ENCODE measurements at regions not wholly inside any gene's neighbourhood (a gene's known extent, or its start where the extent isn't known, plus 50 kb on each side); places are given as distances from the start of the nearest gene placed in this dataset.
A peak's percentile ranks its signal among the peaks of the same experiment; 100 is the strongest.

- DNase-seq (ENCODE audit: low read depth in 3 of 3, low spot score in 1 of 3): no peak
These were observed 218.6 kb upstream of the ASIC2 start for GRCh38 chr17:33511670-33512069.

DNA sequence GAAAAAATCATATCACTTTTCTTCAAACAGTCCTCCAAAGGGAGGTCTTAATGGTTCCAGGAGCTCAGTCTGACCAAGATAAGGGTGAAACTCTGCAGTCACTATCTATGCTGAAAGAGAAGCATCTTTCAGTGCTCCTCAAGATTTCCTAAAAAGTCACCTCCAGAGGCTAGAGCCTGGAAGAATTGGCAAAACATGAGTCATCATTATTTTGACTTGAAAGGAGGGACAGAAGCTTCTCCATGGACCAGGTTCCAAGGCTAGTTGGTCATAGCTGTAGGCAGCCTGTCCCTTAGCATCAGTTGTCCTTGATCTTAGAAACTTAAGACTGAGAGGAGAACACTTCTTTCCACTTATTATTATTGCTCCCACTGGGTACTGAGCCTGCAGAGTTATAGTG is 219.0 kb upstream of the ASIC2 start:
- no peak for DNase-seq (ENCODE audit: low read depth in 3 of 3, low spot score in 1 of 3)

GRCh38 chr17:33513769-33514168 is 220.7 kb upstream of the ASIC2 start:
- no peak for DNase-seq (ENCODE audit: low read depth in 3 of 3, low spot score in 1 of 3)

DNA sequence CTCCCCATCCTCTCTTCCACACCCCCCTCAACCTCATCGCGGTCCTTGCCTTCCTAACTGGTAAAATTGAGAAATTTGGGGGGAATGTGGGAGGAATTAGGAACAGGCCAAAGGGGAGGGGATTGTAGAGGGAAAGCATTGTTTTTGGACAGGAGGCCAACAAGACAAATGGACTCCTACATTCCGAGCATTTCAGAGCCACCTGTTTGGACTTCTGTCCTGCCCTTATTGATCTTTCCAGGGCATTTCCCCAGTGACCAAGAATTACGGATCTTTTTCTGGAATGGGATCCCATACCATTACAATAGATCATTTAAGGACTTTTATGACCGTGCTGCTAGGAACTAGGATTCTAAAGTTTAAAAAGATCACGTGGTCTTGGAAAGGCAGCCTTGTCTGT is 221.3 kb upstream of the ASIC2 start:
- no peak for DNase-seq (ENCODE audit: low read depth in 3 of 3, low spot score in 1 of 3)

DNA sequence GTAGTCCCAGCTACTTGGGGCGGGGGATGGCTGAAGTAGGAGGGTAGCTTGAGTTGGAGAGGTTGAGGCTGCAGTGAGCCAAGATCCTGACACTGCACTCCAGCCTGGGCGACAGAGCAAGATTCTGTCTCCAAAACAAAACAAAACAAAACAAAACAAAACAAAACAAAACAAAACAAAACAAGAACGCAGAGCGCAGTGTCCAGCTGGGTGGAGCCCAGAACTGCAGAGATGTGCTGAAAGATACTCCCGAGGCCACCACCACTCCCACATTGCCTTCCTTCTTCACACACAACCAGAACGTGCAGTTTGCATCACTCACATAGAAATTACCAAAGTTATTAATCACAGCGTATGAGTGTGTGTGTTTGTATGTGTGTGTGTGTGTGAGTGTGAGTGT is 222.9 kb upstream of the ASIC2 start:
- DNase-seq (ENCODE audit: low read depth in 3 of 3, low spot score in 1 of 3): no peak

- DNase-seq (ENCODE audit: low read depth in 3 of 3, low spot score in 1 of 3): no peak
These were observed 223.6 kb upstream of the ASIC2 start for GRCh38 chr17:33516645-33517044.

DNA sequence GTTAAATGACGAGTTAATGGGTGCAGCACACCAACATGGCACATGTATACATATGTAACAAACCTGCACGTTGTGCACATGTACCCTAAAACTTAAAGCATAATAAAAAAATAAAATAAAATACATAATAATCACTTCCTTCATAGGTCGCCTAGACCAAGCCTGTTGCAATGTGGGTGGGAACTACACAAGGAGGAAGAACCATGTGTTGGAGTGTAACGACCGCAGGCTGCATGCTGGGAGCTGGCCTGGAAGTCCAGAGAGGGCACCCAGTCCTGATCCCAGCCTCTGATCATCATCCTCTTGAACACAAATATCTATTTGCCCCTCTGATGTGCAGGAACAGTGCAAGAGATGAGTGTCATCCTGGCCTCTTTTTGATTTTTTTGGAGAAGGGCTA is 224.7 kb upstream of the ASIC2 start:
- no peak for DNase-seq (ENCODE audit: low read depth in 3 of 3, low spot score in 1 of 3)

DNA sequence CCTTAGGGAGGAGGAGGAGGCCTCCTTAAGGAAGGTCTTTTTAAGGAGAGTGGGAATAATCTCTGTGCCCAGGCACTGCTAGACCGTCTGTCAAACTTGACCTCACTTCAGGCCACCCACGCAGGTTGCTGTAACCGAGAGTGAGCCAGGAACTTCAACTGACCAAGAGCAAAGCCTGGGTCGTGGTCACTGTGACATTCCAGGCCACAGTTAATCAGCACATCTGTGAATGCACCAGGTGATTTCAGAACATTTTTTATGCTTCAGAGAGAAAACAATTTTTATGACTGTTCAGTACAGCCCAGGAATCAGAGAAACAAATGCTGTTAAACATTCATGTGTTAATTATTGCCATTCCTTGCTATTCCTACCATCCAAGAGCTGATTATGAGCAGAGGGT is 226.6 kb upstream of the ASIC2 start:
- DNase-seq (ENCODE audit: low read depth in 3 of 3, low spot score in 1 of 3): no peak

- DNase-seq (ENCODE audit: low read depth in 3 of 3, low spot score in 1 of 3): peak in 1 of 3 donors; percentile 37
These were observed 227.6 kb upstream of the ASIC2 start for GRCh38 chr17:33520426-33521330.

- DNase-seq (ENCODE audit: low read depth in 3 of 3, low spot score in 1 of 3): no peak
These were observed 228.7 kb upstream of the ASIC2 start for GRCh38 chr17:33521784-33522183.

DNA sequence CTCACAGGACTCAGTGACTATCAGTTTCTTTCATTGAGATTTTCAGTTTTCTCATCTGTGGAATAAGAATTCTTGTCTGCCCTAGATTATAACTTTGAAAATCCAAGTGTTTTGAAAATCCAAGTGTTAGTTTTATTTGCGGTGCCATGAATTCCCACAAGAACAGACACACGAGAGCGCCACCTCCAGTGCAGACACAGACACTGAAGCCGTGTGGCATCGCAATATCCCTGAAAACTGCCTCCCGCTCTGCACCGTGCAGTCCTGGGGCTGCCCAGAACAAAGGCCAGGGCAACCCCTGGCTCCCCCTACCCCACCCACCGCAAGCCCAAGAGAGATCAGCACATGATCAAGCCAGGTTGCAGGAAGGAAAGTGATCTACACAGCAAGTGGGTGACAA is 229.5 kb upstream of the ASIC2 start:
- DNase-seq (ENCODE audit: low read depth in 3 of 3, low spot score in 1 of 3): no peak

DNA sequence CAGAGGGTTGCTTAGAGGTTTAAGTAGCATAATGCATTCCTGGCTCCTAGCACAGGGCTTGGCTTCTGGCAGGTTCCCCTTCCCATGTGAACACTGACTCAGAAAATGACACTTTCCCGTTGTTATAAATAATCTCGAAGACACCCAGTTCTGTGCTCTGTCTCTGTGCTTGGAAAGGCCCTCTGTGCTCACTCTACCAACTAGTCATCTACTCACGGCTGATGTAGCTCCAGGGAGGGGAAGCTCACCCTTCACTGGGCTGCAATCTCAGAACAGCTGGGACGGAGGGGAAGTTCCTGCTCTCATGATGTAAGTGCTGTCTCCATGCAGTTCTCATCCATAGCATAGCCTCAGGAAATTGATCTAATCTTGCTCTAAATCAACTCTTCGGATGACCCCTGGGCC is 230.5 kb upstream of the ASIC2 start:
- no peak for DNase-seq (ENCODE audit: low read depth in 3 of 3, low spot score in 1 of 3)

DNA sequence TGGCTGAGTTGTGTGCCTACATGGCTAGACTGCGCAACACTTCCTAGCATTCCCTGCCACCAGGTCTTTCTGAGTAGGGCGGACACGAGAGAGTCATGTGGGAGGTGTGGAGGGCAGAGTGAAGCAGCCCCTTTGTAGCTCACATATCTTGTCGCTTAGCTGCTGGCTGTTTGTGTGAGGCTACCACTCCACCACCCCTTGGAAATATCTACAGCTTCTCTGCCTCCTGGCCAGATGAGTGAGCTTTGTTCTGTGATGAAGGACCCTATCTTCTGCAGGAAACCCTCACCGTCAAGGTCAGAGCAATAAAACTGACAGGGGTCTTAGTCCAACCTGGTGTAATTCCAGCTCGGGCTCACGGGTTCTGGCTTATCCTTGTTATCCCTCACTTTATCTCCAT is 232.1 kb upstream of the ASIC2 start:
- no peak for DNase-seq (ENCODE audit: low read depth in 3 of 3, low spot score in 1 of 3)

DNA sequence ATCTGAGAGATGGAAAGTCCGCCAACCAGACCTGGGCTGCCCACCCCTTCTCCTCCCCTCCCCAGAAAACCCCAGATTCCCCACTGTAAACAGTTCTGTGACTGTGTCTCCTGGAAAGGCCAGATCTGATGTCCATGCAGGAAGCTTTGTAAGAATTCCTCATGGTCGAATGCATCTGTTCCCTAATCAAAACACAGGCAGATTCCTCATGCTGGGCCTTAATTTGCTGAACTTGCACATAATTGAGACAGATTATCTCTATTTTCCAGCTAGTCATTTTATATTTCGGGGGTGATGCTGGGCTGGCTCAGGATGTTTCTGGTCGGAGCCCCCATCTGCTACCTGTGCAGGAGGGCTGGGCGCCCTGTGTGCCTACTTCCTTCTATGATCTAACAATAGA is 233.6 kb upstream of the ASIC2 start:
- no peak for DNase-seq (ENCODE audit: low read depth in 3 of 3, low spot score in 1 of 3)

- DNase-seq (ENCODE audit: low read depth in 3 of 3, low spot score in 1 of 3): no peak
These were observed 234.2 kb upstream of the ASIC2 start for GRCh38 chr17:33527290-33527689.

GRCh38 chr17:33528846-33529245 is 235.8 kb upstream of the ASIC2 start:
- no peak for DNase-seq (ENCODE audit: low read depth in 3 of 3, low spot score in 1 of 3)

DNA sequence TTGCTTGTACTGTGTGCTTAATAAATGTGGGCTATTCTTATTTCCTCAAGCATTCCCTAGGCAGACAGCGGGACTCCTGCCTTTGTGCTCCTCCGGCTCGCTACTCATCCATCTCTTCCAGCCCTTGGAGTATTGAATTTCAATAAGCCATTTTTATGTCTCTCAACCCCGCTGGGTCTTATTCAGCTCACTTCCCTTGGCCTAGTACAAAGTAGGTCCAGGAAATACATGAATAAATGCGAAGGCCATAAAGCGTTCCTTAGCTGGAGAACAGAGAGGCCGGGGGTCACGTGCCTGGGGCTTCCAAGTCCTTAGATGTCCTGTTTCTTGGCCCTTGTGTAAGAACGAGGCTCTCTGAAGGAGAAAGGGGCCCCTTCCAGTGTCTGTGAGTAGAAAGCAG is 236.7 kb upstream of the ASIC2 start:
- no peak for DNase-seq (ENCODE audit: low read depth in 3 of 3, low spot score in 1 of 3)

- no peak for DNase-seq (ENCODE audit: low read depth in 3 of 3, low spot score in 1 of 3)
These were observed 238.2 kb upstream of the ASIC2 start for GRCh38 chr17:33531311-33531710.

DNA sequence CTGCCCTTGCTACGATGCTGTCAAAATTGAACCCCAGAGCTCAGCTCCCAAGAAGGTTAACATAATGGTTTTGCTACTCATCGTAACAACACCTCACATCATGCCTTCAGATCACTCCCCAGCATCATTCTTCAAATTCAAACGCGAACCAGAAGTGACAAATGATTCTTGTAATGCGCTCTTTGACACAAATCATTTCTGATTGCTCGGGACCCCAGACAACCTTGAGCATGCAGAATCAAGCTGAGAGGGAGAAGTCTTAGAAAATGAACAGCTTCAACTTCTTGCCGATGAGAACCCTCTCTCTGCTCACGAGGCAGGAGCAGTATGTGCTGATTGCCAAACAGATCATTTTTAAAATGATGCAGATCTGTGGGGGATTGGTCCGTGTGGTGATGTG is 241.0 kb upstream of the ASIC2 start:
- DNase-seq (ENCODE audit: low read depth in 3 of 3, low spot score in 1 of 3): no peak

GRCh38 chr17:33545124-33545523 is 252.0 kb upstream of the ASIC2 start:
- no peak for DNase-seq (ENCODE audit: low read depth in 3 of 3, low spot score in 1 of 3)

DNA sequence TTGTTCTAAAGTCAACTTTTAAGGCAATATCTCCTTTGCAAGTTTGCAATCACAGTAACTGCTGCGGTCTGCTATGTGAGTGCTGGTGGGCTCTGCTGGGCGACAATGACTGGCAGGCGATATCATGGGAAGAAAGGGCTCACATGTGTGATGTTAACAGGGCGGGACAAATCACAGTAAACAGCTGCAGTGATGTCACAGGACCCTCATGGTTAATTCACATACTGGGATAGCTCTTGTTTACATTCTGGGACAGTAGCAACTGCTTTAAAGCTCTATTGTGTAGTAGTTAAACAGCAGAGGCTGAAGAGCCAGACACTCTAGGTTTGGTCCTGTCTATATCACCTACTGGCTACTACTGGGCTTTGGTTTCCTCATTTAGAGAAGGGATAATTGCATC is 257.2 kb upstream of the ASIC2 start:
- DNase-seq (ENCODE audit: low read depth in 3 of 3, low spot score in 1 of 3): no peak

- no peak for DNase-seq (ENCODE audit: low read depth in 3 of 3, low spot score in 1 of 3)
These were observed 258.0 kb upstream of the ASIC2 start for GRCh38 chr17:33551075-33551474.

DNA sequence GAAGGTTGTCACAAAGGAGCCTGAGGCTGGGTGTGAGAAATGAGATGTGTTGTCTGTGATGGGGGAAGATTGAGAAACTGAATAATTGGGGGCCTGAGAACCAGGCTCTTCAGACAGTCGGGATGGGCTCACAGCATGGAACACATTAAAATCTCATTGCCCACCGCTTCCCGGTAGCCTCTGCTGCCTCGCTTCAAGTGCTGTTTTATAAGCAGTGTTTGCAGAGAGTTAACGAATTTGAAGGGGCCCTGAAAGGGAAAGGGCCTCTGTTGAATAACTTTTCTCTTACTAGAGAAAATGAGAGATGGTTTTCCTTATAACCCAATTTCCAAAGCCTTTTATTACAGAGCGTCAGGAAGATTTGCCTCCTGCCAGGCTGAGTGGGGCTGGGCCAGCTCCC is 258.8 kb upstream of the ASIC2 start:
- no peak for DNase-seq (ENCODE audit: low read depth in 3 of 3, low spot score in 1 of 3)

All from stimulated activated CD4-positive, alpha-beta T cell treated with anti-CD3 and anti-CD28 coated beads, TNF-alpha, amount 100 ng/mL, for 1 hour (primary cell).